Astrocyte (in vitro differentiated cells and primary cell): ENCODE measurements at regions not wholly inside any gene's neighbourhood (a gene's known extent, or its start where the extent isn't known, plus 50 kb on each side); places are given as distances from the start of the nearest gene placed in this dataset.

ENCODE experiments used
- DNase-seq: peaks from one replicate; pipeline ENCODE4 v3.0.0-alpha.2; 2010; ENCODE audit warnings: low read depth
- FAIRE-seq: peaks from 2 replicates; lab custom pipeline; 2011; peaks lifted over from hg19 to GRCh38; lab: Jason Lieb, UNC
- H2AFZ ChIP-seq: 2 replicates; pipeline ENCODE4 v1.6.0; 2012; ENCODE audit warnings: low read depth, low read length, inconsistent platforms
- H3K27ac ChIP-seq: 2 replicates; pipeline ENCODE4 v1.5.1; 2011; ENCODE audit warnings: low read depth, low read length, inconsistent platforms
- H3K27me3 ChIP-seq: 2 replicates; pipeline ENCODE4 v1.6.0; 2011; ENCODE audit warnings: low read length, inconsistent platforms; ENCODE audit not compliant: insufficient read depth
- H3K36me3 ChIP-seq: 2 replicates; pipeline ENCODE4 v1.5.1; 2011; ENCODE audit warnings: low read length, inconsistent platforms; ENCODE audit not compliant: insufficient read depth
- H3K4me1 ChIP-seq: 2 replicates; pipeline ENCODE4 v1.5.1; 2011; ENCODE audit warnings: low read length, inconsistent platforms; ENCODE audit not compliant: insufficient read depth
- H3K4me2 ChIP-seq: 2 replicates; pipeline ENCODE4 v1.6.0; 2012; ENCODE audit warnings: low read length, inconsistent platforms
- H3K4me3 ChIP-seq: 2 replicates; pipeline ENCODE4 v1.5.1; 2011; ENCODE audit warnings: low read depth, mild to moderate bottlenecking, low read length, inconsistent platforms; ENCODE audit not compliant: insufficient read depth
- H3K79me2 ChIP-seq: 2 replicates; pipeline ENCODE4 v1.6.0; 2012; ENCODE audit warnings: mild to moderate bottlenecking, low read length, inconsistent platforms; ENCODE audit not compliant: insufficient read depth
- H3K9ac ChIP-seq: 2 replicates; pipeline ENCODE4 v1.6.0; 2012; ENCODE audit warnings: mild to moderate bottlenecking, low read length, inconsistent platforms
- H3K9me3 ChIP-seq: 2 replicates; pipeline ENCODE4 v1.5.1; 2012; ENCODE audit warnings: low read depth, mild to moderate bottlenecking, low read length, inconsistent platforms; ENCODE audit not compliant: insufficient read depth
- H4K20me1 ChIP-seq: 2 replicates; pipeline ENCODE4 v1.6.0; 2012; ENCODE audit warnings: low read length, inconsistent platforms; ENCODE audit not compliant: insufficient read depth
- H3K27ac Mint-ChIP-seq: one replicate; pipeline ENCODE4 v1.8.0; 2021; ENCODE audit warnings: mild to moderate bottlenecking, mixed read lengths; ENCODE audit not compliant: unreplicated experiment
- H3K27me3 Mint-ChIP-seq: one replicate; pipeline ENCODE4 v1.8.0; 2021; ENCODE audit warnings: low read depth, mixed read lengths; ENCODE audit not compliant: unreplicated experiment
- H3K36me3 Mint-ChIP-seq: one replicate; pipeline ENCODE4 v1.8.0; 2021; ENCODE audit warnings: low read depth, mixed read lengths; ENCODE audit not compliant: unreplicated experiment
- H3K4me1 Mint-ChIP-seq: one replicate; pipeline ENCODE4 v1.8.0; 2021; ENCODE audit warnings: low read depth, mixed read lengths; ENCODE audit not compliant: unreplicated experiment
- H3K4me3 Mint-ChIP-seq: one replicate; pipeline ENCODE4 v1.8.0; 2021; ENCODE audit warnings: mild to moderate bottlenecking, moderate library complexity, mixed read lengths; ENCODE audit not compliant: unreplicated experiment
- H3K9me3 Mint-ChIP-seq: one replicate; pipeline ENCODE4 v1.8.0; 2021; ENCODE audit warnings: mild to moderate bottlenecking, mixed read lengths; ENCODE audit not compliant: unreplicated experiment
- EZH2 ChIP-seq: IDR thresholded peaks from 2 replicates; pipeline ENCODE4 v1.6.1; 2012; ENCODE audit warnings: mild to moderate bottlenecking, low read length, inconsistent platforms; ENCODE audit not compliant: insufficient read depth
- TF ChIP-seq, protein P1 (sequence below): IDR thresholded peaks from 2 replicates; pipeline ENCODE4 v1.5.1; 2011; ENCODE audit warnings: low read depth, mild to moderate bottlenecking, inconsistent platforms, low read length, moderate library complexity; ENCODE audit not compliant: insufficient read depth

GRCh38 chr6:106855117-106855516 lies 119.4 kb downstream of the CD24 start:
- no peak overlapping the region for H3K27ac Mint-ChIP-seq

DNA sequence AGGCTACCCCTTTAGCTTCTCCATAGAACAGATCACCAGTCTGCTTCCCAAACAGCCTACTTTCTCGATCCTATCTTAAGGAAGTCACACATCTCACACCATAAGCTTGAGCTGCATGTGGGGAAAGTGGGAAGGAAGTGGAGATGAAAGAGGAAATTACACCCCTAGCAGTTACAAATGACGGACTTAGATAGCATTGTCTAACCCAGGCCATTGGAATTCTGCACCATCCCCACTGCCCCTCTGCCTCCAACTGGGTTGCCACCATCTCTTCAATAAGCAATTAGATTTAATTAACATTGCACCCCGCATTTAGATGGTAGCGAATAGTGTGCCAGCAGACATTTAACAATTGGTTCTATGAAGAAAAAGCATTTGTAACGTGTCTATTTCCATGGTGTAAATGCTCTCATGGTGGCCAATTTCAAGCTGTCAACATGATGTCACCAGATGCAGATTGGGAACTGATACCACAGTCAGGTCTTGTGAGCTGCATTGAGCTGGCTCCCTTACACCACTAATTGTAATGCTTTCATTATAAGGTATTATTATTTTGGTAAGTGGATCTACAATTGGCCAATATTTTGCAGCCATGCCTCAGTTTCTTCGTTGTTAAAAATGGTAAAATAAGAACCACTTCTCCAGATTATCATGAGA lies 124.7 kb downstream of the CD24 start:
- H3K4me1 ChIP-seq = no peaks in the 10 kb centered on the region
- no peak overlapping the region for H3K4me2 ChIP-seq
- H3K9me3 ChIP-seq = peaks cover 5% of the 10 kb centered on the region
- H2AFZ ChIP-seq = no peak overlapping the region
- no peak overlapping the region for H3K27ac ChIP-seq
- no peaks in the 10 kb centered on the region for H3K36me3 ChIP-seq
- no peak overlapping the region for H3K9ac ChIP-seq
- no peak for DNase-seq
- H3K27me3 Mint-ChIP-seq = peaks cover 4% of the 10 kb centered on the region
- no peak overlapping the region for H3K4me3 Mint-ChIP-seq
- no peak for TF ChIP-seq EZH2
- TF ChIP-seq, protein P1, sequence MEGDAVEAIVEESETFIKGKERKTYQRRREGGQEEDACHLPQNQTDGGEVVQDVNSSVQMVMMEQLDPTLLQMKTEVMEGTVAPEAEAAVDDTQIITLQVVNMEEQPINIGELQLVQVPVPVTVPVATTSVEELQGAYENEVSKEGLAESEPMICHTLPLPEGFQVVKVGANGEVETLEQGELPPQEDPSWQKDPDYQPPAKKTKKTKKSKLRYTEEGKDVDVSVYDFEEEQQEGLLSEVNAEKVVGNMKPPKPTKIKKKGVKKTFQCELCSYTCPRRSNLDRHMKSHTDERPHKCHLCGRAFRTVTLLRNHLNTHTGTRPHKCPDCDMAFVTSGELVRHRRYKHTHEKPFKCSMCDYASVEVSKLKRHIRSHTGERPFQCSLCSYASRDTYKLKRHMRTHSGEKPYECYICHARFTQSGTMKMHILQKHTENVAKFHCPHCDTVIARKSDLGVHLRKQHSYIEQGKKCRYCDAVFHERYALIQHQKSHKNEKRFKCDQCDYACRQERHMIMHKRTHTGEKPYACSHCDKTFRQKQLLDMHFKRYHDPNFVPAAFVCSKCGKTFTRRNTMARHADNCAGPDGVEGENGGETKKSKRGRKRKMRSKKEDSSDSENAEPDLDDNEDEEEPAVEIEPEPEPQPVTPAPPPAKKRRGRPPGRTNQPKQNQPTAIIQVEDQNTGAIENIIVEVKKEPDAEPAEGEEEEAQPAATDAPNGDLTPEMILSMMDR = no peak
- no peak for FAIRE-seq
- no peaks in the 10 kb centered on the region for H3K4me1 Mint-ChIP-seq
- H3K4me3 ChIP-seq = no peak overlapping the region
- H4K20me1 ChIP-seq = no peaks in the 10 kb centered on the region
- H3K9me3 Mint-ChIP-seq = peaks cover 7% of the 10 kb centered on the region
- no peaks in the 10 kb centered on the region for H3K27me3 ChIP-seq
- H3K36me3 Mint-ChIP-seq = no peaks in the 10 kb centered on the region
- H3K79me2 ChIP-seq = no peaks in the 10 kb centered on the region
- no peak overlapping the region for H3K27ac Mint-ChIP-seq

More at GRCh38 chr6:106855117-106855516, 119.4 kb downstream of the CD24 start:
- Histone ChIP-seq H2AFZ (no peak overlapping the region), H3K36me3 (no peaks in the 10 kb centered on the region), H3K79me2 (no peaks in the 10 kb centered on the region), H3K9ac (no peak overlapping the region), H3K4me2 (no peak overlapping the region), H3K9me3 (peaks cover 5% of the 10 kb centered on the region), H4K20me1 (no peaks in the 10 kb centered on the region), H3K27ac (no peak overlapping the region), H3K4me1 (peaks cover 8% of the 10 kb centered on the region), H3K27me3 (no peaks in the 10 kb centered on the region), H3K4me3 (no peak overlapping the region)
- TF ChIP-seq, protein P1 = no peak
- TF ChIP-seq EZH2 = no peak
- Mint-ChIP-seq H3K4me3 (no peak overlapping the region), H3K27me3 (peaks cover 4% of the 10 kb centered on the region), H3K36me3 (no peaks in the 10 kb centered on the region), H3K4me1 (no peaks in the 10 kb centered on the region), H3K9me3 (peaks cover 16% of the 10 kb centered on the region)
- FAIRE-seq (no peak), DNase-seq (no peak)

DNA sequence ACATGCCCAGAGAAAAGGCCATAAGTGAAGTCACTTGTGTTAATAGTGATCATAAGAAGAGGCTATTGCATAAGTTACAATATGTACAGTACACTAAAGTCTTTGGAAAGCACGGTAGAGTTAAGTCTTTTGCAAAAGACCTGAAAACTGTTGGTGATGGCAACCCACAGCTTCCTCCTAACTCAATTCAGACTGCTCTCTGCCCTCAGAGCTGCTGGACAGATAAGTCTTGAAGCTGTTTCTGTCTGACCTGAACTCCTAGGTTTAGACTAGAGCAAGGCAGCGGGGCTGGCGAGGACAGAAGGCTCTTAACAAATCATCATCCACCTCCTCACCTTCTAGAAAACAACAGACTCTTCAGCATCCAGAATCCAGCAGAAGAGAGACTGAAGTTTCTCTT lies 125.4 kb downstream of the CD24 start:
- Histone ChIP-seq H3K9ac (no peak overlapping the region), H3K4me2 (no peak overlapping the region), H3K4me1 (no peaks in the 10 kb centered on the region), H3K36me3 (no peaks in the 10 kb centered on the region), H4K20me1 (no peaks in the 10 kb centered on the region), H2AFZ (no peak overlapping the region), H3K9me3 (peaks cover 5% of the 10 kb centered on the region), H3K79me2 (no peaks in the 10 kb centered on the region), H3K27me3 (no peaks in the 10 kb centered on the region), H3K27ac (no peak overlapping the region), H3K4me3 (no peak overlapping the region)
- Mint-ChIP-seq H3K27ac (no peak overlapping the region), H3K36me3 (no peaks in the 10 kb centered on the region), H3K9me3 (peaks cover 7% of the 10 kb centered on the region), H3K27me3 (peaks cover 4% of the 10 kb centered on the region), H3K4me1 (no peaks in the 10 kb centered on the region), H3K4me3 (no peak overlapping the region)
- DNase-seq = no peak
- TF ChIP-seq, protein P1 = no peak
- TF ChIP-seq EZH2 = no peak
- FAIRE-seq = no peak
